ENCODE measurements at regions not wholly inside any gene's neighbourhood (a gene's known extent, or its start where the extent isn't known, plus 50 kb on each side); places are given as distances from the start of the nearest gene placed in this dataset.

- no peaks in the 10 kb centered on the region for H3K79me1 ChIP-seq (ENCODE audit: low read depth, low read length)
- H3K18ac ChIP-seq (ENCODE audit: extremely low read depth, low read length), result no peak overlapping the region
- H3K56ac ChIP-seq (replicated peaks; ENCODE audit: insufficient read length, low read depth, low read length), result no peak overlapping the region
- DNase-seq (ENCODE audit: low read depth in 1 of 2, low spot score in 2 of 2), result no peak
- no peaks in the 10 kb centered on the region for H3K4me1 ChIP-seq (replicated peaks in 1 of 4; ENCODE audit: control insufficient read depth in 3 of 4, insufficient read depth in 4 of 4, low read length in 3 of 4)
- H4K8ac ChIP-seq (ENCODE audit: extremely low read depth, insufficient read depth, low read length), result no peak overlapping the region
- H3K14ac ChIP-seq (ENCODE audit: insufficient read length), result no peak overlapping the region
- no peaks in the 10 kb centered on the region for H4K20me1 ChIP-seq (replicated peaks in 1 of 2; ENCODE audit: control insufficient read depth in 1 of 2, insufficient read depth in 2 of 2, low read length in 2 of 2)
- POLR2A ChIA-PET (ENCODE audit: partially characterized antibody), result no interaction called here
- H3K36me3 ChIP-seq (ENCODE audit: control insufficient read depth in 2 of 4, insufficient read depth in 4 of 4, low read length in 3 of 4), result no peaks in the 10 kb centered on the region
- no peak overlapping the region for H2BK5ac ChIP-seq (ENCODE audit: low read depth, low read length)
- H3K23me2 ChIP-seq (ENCODE audit: low read depth, low read length), result no peaks in the 10 kb centered on the region
- no peak overlapping the region for H3K9ac ChIP-seq (replicated peaks in 1 of 4; ENCODE audit: extremely low read depth in 1 of 4, low read depth in 3 of 4, low read length in 3 of 4)
- H3K27ac ChIP-seq (ENCODE audit: low read depth, low read length), result no peak overlapping the region
- WGBS, 2 experiments (ENCODE audit: extremely low coverage in 1 of 2, insufficient coverage in 1 of 2, insufficient read length in 1 of 2, insufficient replicate concordance in 2 of 2, low coverage in 1 of 2, low lambda C conversion rate in 2 of 2, missing lambda C conversion rate in 1 of 2), result 90% methylated on average over 6 of the region's 6 CpGs; no CpG with 5 or more reads in 1 of the 2 experiments
- no peak overlapping the region for H2BK120ac ChIP-seq (replicated peaks; ENCODE audit: low read depth, low read length)
- H3K4ac ChIP-seq (replicated peaks; ENCODE audit: insufficient read length, low read depth, low read length), result no peak overlapping the region
- H2BK15ac ChIP-seq (ENCODE audit: low read length), result no peak overlapping the region
- no peak overlapping the region for H2BK20ac ChIP-seq (ENCODE audit: low read length)
- no peak overlapping the region for H2AFZ ChIP-seq (ENCODE audit: low read length)
- no peak overlapping the region for H3K23ac ChIP-seq (ENCODE audit: insufficient read length)
- H3K79me2 ChIP-seq (ENCODE audit: control insufficient read depth in 1 of 2, insufficient read depth in 2 of 2, low read length in 2 of 2), result no peaks in the 10 kb centered on the region
- no peak for FAIRE-seq
- CTCF ChIA-PET (ENCODE audit: partially characterized antibody), result interaction anchor here (0.9 to 1.8 kb wide), 10 partner anchors 10 to 167 kb away, joined by 3 to 9 read pairs (median 4); no protein-coding TSS in a partner anchor
- 0 out of 7 replicates have a peak, but pooled peaks cover 0 to 2% (median 0%) of the 10 kb centered on the region in 4 experiments for H3K27me3 ChIP-seq (replicated peaks in 1 of 4; ENCODE audit: control insufficient read depth in 3 of 4, extremely low read depth in 1 of 4, insufficient read depth in 3 of 4, low read length in 3 of 4)
- H2BK12ac ChIP-seq (ENCODE audit: low read depth, low read length), result no peak overlapping the region
- H2AK5ac ChIP-seq (ENCODE audit: low read depth, low read length), result no peak overlapping the region
- H4K91ac ChIP-seq (replicated peaks; ENCODE audit: insufficient read length, low read length), result no peak overlapping the region
- H3K9me3 ChIP-seq (ENCODE audit: insufficient read depth in 2 of 2, low read depth in 1 of 2, low read length in 1 of 2), result peaks cover 6 to 13% of the 10 kb centered on the region in 2 experiments; a peak in 3 of 4 replicates
- no peak overlapping the region for H3K4me2 ChIP-seq (ENCODE audit: insufficient read depth in 1 of 2, low read depth in 2 of 2, low read length in 2 of 2)
- no peak overlapping the region for H4K5ac ChIP-seq (ENCODE audit: insufficient read length, low read depth, low read length)
- H3K4me3 ChIP-seq (ENCODE audit: extremely low read depth in 1 of 4, insufficient read depth in 2 of 4, low read depth in 3 of 4, low read length in 4 of 4), result no peak overlapping the region
- no peak for TF ChIP-seq CHD1 (IDR thresholded peaks at IDR 0.05; ENCODE audit: low read depth, low read length)
- TF ChIP-seq SIN3A (conservative IDR thresholded peaks at IDR 0.05 in 1 of 2, IDR thresholded peaks at IDR 0.05 in 1 of 2; ENCODE audit: low read depth in 1 of 2, low read length in 2 of 2), result no peak
- no peak for TF ChIP-seq KDM5A (IDR thresholded peaks at IDR 0.05; ENCODE audit: low read length)
- TF ChIP-seq EP300 (IDR thresholded peaks at IDR 0.05; ENCODE audit: borderline replicate concordance in 1 of 2, low read depth in 2 of 2, low read length in 2 of 2), result no peak
- no peak for TF ChIP-seq PHF8 (conservative IDR thresholded peaks at IDR 0.05; ENCODE audit: low read depth, low read length)
- no peak for TF ChIP-seq RBBP5 (IDR thresholded peaks at IDR 0.05; ENCODE audit: borderline replicate concordance, low read depth, low read length)
- TF ChIP-seq E2F6 (IDR thresholded peaks at IDR 0.05), result no peak
- no peak for TF ChIP-seq YY1 (IDR thresholded peaks at IDR 0.05; ENCODE audit: low read depth, low read length)
- no peak for TF ChIP-seq CEBPB (IDR thresholded peaks at IDR 0.05; ENCODE audit: low read depth, low read length)
- TF ChIP-seq POLR2AphosphoS5 (IDR thresholded peaks at IDR 0.05; ENCODE audit: low read depth, low read length), result no peak
- TF ChIP-seq ATF2 (IDR thresholded peaks at IDR 0.05; ENCODE audit: low read length), result no peak
- TF ChIP-seq JUN (IDR thresholded peaks at IDR 0.05; ENCODE audit: low read depth, low read length), result no peak
Observed at GRCh38 chr17:73729101-73729500, 84.9 kb upstream of the SDK2 start.
